MCF 10A (cell line): ENCODE measurements at regions not wholly inside any gene's neighbourhood (a gene's known extent, or its start where the extent isn't known, plus 50 kb on each side); places are given as distances from the start of the nearest gene placed in this dataset.

ENCODE experiments used
- BruUV-seq: library from RNA; stranded (reverse); fragments of 400-500 nt; replicated peaks from 2 replicates; lab custom pipeline; 2021; lab: Mats Ljungman, UMichigan
- CTCF ChIA-PET: fragments of 300-600 bp; sonication (Branson Sonifier 250); formaldehyde crosslinking; extraction: SDS; loops from one replicate; lab custom pipeline; 2021; ENCODE audit warnings: antibody characterized with exemption, inconsistent platforms; lab: Yijun Ruan, JAX
- POLR2A ChIA-PET: fragments of 300-600, 350-650 bp; sonication (Branson Sonifier 250); formaldehyde crosslinking; extraction: SDS; loops from one replicate; lab custom pipeline; 2020; ENCODE audit warnings: antibody characterized with exemption, inconsistent platforms; lab: Yijun Ruan, JAX
- DNase-seq: peaks from one replicate; pipeline ENCODE4 v3.0.0-alpha.2; 2018; ENCODE audit not compliant: unreplicated experiment
- H3K27ac Mint-ChIP-seq: one replicate; pipeline ENCODE4 v1.8.0; 2022; ENCODE audit warnings: mild to moderate bottlenecking, low read depth, mixed read lengths; ENCODE audit not compliant: unreplicated experiment
- H3K27me3 Mint-ChIP-seq: one replicate; pipeline ENCODE4 v1.8.0; 2022; ENCODE audit warnings: mixed read lengths; ENCODE audit not compliant: insufficient read depth, unreplicated experiment
- H3K36me3 Mint-ChIP-seq: one replicate; pipeline ENCODE4 v1.8.0; 2022; ENCODE audit warnings: mild to moderate bottlenecking, moderate library complexity, mixed read lengths; ENCODE audit not compliant: insufficient read depth, unreplicated experiment
- H3K4me1 Mint-ChIP-seq: one replicate; pipeline ENCODE4 v1.8.0; 2022; ENCODE audit warnings: mixed read lengths; ENCODE audit not compliant: insufficient read depth, unreplicated experiment
- H3K4me3 Mint-ChIP-seq: one replicate; pipeline ENCODE4 v1.8.0; 2022; ENCODE audit warnings: mild to moderate bottlenecking, moderate library complexity, mixed read lengths; ENCODE audit not compliant: unreplicated experiment
- H3K9me3 Mint-ChIP-seq: one replicate; pipeline ENCODE4 v1.8.0; 2022; ENCODE audit warnings: mixed read lengths; ENCODE audit not compliant: unreplicated experiment
- CTCF ChIP-seq: fragments of 200-600 bp; IDR thresholded peaks from one replicate; pipeline ENCODE4 v1.8.0; 2022; ENCODE audit warnings: antibody characterized with exemption, mild to moderate bottlenecking; ENCODE audit not compliant: unreplicated experiment
- intact Hi-C: fragments of 100-400 bp; cut with micrococcal nuclease; formaldehyde crosslinking; loops from 2 replicates; pipeline ENCODE4 v1.14.1; 2022

- no peaks in the 10 kb centered on the region for H3K4me1 Mint-ChIP-seq
- H3K27me3 Mint-ChIP-seq = no peaks in the 10 kb centered on the region
- TF ChIP-seq CTCF = no peak
- H3K9me3 Mint-ChIP-seq = no peaks in the 10 kb centered on the region
- ChIA-PET CTCF (interaction anchor here (0.6 kb wide), 1 partner anchor 18 kb away, joined by 4 read pairs; no protein-coding TSS in a partner anchor), POLR2A (no interaction called here)
- H3K36me3 Mint-ChIP-seq = peaks cover 6% of the 10 kb centered on the region
- DNase-seq = no peak
- no peak overlapping the region for H3K4me3 Mint-ChIP-seq
- no TSS peak for BruUV-seq
- no peak overlapping the region for H3K27ac Mint-ChIP-seq
- intact Hi-C loops = no loop called here
Measured at GRCh38 chr7:91579837-91580236, 300.7 kb downstream of the MTERF1 start.

GRCh38 chr7:91582799-91583477 is 297.6 kb downstream of the MTERF1 start:
- ChIA-PET POLR2A (no interaction called here), CTCF (no interaction called here)
- intact Hi-C loops = no loop called here
- H3K9me3 Mint-ChIP-seq = no peaks in the 10 kb centered on the region
- no peak for TF ChIP-seq CTCF
- no peaks in the 10 kb centered on the region for H3K4me1 Mint-ChIP-seq
- H3K4me3 Mint-ChIP-seq = no peak overlapping the region
- DNase-seq = no peak
- no peaks in the 10 kb centered on the region for H3K27me3 Mint-ChIP-seq
- BruUV-seq = no TSS peak
- no peak overlapping the region for H3K27ac Mint-ChIP-seq
- H3K36me3 Mint-ChIP-seq = peaks cover 6% of the 10 kb centered on the region

GRCh38 chr7:91596287-91596686 is 284.2 kb downstream of the MTERF1 start:
- no TSS peak for BruUV-seq
- intact Hi-C loops = no loop called here
- DNase-seq = no peak
- H3K4me3 Mint-ChIP-seq = no peak overlapping the region
- ChIA-PET POLR2A (no interaction called here), CTCF (no interaction called here)
- H3K36me3 Mint-ChIP-seq = no peaks in the 10 kb centered on the region
- H3K9me3 Mint-ChIP-seq = no peaks in the 10 kb centered on the region
- H3K4me1 Mint-ChIP-seq = no peaks in the 10 kb centered on the region
- no peak overlapping the region for H3K27ac Mint-ChIP-seq
- no peaks in the 10 kb centered on the region for H3K27me3 Mint-ChIP-seq
- no peak for TF ChIP-seq CTCF

GRCh38 chr7:91598791-91599190 is 281.7 kb downstream of the MTERF1 start:
- TF ChIP-seq CTCF = no peak
- H3K4me3 Mint-ChIP-seq = no peak overlapping the region
- H3K4me1 Mint-ChIP-seq = no peaks in the 10 kb centered on the region
- H3K9me3 Mint-ChIP-seq = no peaks in the 10 kb centered on the region
- H3K27me3 Mint-ChIP-seq = no peaks in the 10 kb centered on the region
- no TSS peak for BruUV-seq
- ChIA-PET POLR2A (no interaction called here), CTCF (interaction anchor here (0.7 kb wide), 2 partner anchors 40 to 579 kb away, joined by 3 read pairs; no protein-coding TSS in a partner anchor)
- H3K36me3 Mint-ChIP-seq = no peaks in the 10 kb centered on the region
- no peak for DNase-seq
- H3K27ac Mint-ChIP-seq = no peak overlapping the region
- intact Hi-C loops = no loop called here
